Activated B cell treated with CpG ODN at 0.5 μM for 24 hours (primary cell): ENCODE measurements at regions not wholly inside any gene's neighbourhood (a gene's known extent, or its start where the extent isn't known, plus 50 kb on each side); places are given as distances from the start of the nearest gene placed in this dataset.

Source experiments
- ATAC-seq: fragments of 200-7000 bp; cut with Tn5 transposase; one replicate; pipeline ENCODE4 v1.10.0; 2021; ENCODE audit warnings: low read depth, mild to moderate bottlenecking, moderate library complexity
- CTCF ChIA-PET: fragments of 350-600 bp; sonication (Branson Sonifier 250); formaldehyde crosslinking; loops from one replicate; lab custom pipeline; 2021; ENCODE audit warnings: antibody characterized with exemption; lab: Charles Lee
- POLR2A ChIA-PET: fragments of 350-600 bp; sonication (Branson Sonifier 250); formaldehyde crosslinking; loops from one replicate; lab custom pipeline; 2021; ENCODE audit warnings: antibody characterized with exemption; lab: Charles Lee
- DNase-seq: peaks from one replicate; pipeline ENCODE4 v3.0.0; 2022
- H3K27ac Mint-ChIP-seq: one replicate; pipeline ENCODE4 v1.8.0; 2020; ENCODE audit warnings: mixed read lengths
- H3K27me3 Mint-ChIP-seq: one replicate; pipeline ENCODE4 v1.8.0; 2021; ENCODE audit warnings: mixed read lengths
- H3K36me3 Mint-ChIP-seq: one replicate; pipeline ENCODE4 v1.8.0; 2021; ENCODE audit warnings: low read depth, mixed read lengths
- H3K4me1 Mint-ChIP-seq: one replicate; pipeline ENCODE4 v1.8.0; 2021; ENCODE audit warnings: mixed read lengths
- H3K4me3 Mint-ChIP-seq: one replicate; pipeline ENCODE4 v1.8.0; 2020; ENCODE audit warnings: mild to moderate bottlenecking, mixed read lengths
- H3K9me3 Mint-ChIP-seq: one replicate; pipeline ENCODE4 v1.8.0; 2020; ENCODE audit warnings: mixed read lengths
- CTCF ChIP-seq: fragments of 200-600 bp; IDR thresholded peaks from one replicate; pipeline ENCODE4 v1.8.0; 2022; ENCODE audit warnings: antibody characterized with exemption, mild to moderate bottlenecking
- intact Hi-C: fragments of 100-400 bp; cut with micrococcal nuclease; formaldehyde crosslinking; loops from one replicate; pipeline ENCODE4 v1.15.1; 2024

DNA sequence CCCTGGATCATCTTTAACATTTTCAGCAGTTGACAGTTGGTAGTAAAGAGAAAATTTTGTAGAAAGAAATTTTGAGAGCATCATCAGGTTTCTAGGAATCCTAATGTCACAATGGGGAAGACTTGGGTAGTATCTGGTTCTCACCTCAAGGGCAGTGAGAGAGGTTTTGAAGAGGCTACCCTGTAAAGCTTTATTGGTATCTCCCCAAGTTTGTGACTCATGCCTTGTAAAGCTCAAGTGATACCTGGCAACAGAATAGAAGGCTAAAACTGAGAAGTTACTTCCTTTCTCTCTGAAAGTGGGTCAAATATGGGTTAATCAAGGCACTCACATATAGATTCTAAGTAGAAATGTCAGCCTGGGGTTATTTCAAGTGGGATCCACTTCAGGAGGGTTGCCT is 196.4 kb downstream of the SUCNR1 start:
- intact Hi-C loops, result loop anchor here (5.0 to 10.0 kb wide), 2 partner anchors 225 to 452 kb away; no protein-coding TSS in a partner anchor
- no peak for TF ChIP-seq CTCF
- DNase-seq (no peak), ATAC-seq (no peak)
- Mint-ChIP-seq H3K27ac (no peak overlapping the region), H3K27me3 (no peaks in the 10 kb centered on the region), H3K4me1 (no peaks in the 10 kb centered on the region), H3K9me3 (no peaks in the 10 kb centered on the region), H3K4me3 (no peak overlapping the region), H3K36me3 (no peaks in the 10 kb centered on the region)
- ChIA-PET CTCF (interaction anchor here (1.4 kb wide), 1 partner anchor 374 kb away, joined by 6 read pairs; no protein-coding TSS in a partner anchor), POLR2A (no interaction called here)

DNA sequence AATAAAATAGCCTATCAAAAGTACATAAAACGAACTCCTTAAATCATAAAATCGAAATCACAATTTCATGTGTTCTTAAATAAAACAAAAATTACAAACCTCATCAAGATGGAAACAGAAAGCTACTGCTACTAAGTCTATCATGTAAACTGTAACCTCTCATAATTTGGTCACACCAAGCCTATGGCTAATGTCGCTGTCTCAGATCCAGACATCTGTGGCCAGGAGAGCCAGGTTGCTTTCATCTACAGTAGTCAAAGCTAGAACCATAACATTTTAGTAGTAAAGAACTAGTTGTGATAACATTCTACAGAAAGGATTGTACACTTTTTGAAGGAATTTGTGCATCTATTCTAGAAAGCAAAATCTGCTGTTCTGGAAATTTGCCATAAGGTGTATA is 197.4 kb upstream of the MBNL1 start:
- no peak overlapping the region for H3K4me3 Mint-ChIP-seq
- intact Hi-C loops, result loop anchor here (5.0 to 10.0 kb wide), 2 partner anchors 223 to 451 kb away; no protein-coding TSS in a partner anchor
- DNase-seq, result no peak
- ChIA-PET POLR2A (no interaction called here), CTCF (interaction anchor here (0.8 to 2.3 kb wide), 11 partner anchors 105 to 503 kb away, joined by 3 to 14 read pairs (median 4); no protein-coding TSS in a partner anchor)
- H3K4me1 Mint-ChIP-seq, result no peaks in the 10 kb centered on the region
- TF ChIP-seq CTCF, result no peak
- no peak overlapping the region for H3K27ac Mint-ChIP-seq
- ATAC-seq, result no peak
- H3K27me3 Mint-ChIP-seq, result no peaks in the 10 kb centered on the region
- no peaks in the 10 kb centered on the region for H3K9me3 Mint-ChIP-seq
- no peaks in the 10 kb centered on the region for H3K36me3 Mint-ChIP-seq

DNA sequence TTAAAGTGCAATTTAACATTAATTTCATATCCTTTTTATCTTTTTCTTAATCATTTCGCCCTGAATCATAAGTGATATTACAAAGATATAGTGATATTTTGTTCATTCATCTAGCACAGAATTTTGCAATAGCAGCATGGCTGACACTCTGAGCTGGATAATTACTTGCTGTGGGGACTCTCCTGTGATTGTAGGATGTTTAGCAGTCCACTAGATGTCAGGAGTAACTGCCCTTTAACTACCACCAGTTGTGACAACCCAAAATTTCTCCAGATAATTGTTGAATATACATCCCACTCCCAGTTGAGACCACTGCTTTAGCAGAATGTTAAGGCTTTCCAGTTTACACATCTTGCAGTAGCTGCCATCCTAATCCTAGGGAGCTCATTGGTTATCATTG is 196.8 kb upstream of the MBNL1 start:
- Mint-ChIP-seq H3K36me3 (no peaks in the 10 kb centered on the region), H3K9me3 (no peaks in the 10 kb centered on the region), H3K27ac (no peak overlapping the region), H3K4me1 (no peaks in the 10 kb centered on the region), H3K4me3 (no peak overlapping the region), H3K27me3 (no peaks in the 10 kb centered on the region)
- DNase-seq (no peak), ATAC-seq (peak; percentile 66)
- intact Hi-C loops, result loop anchor here (1.0 to 10.0 kb wide), 5 partner anchors 223 to 502 kb away; no protein-coding TSS in a partner anchor
- POLR2A ChIA-PET, result no interaction called here
- TF ChIP-seq CTCF, result no peak
- CTCF ChIA-PET, result interaction anchor here (0.7 to 2.3 kb wide), 12 partner anchors 105 to 502 kb away, joined by 3 to 14 read pairs (median 4); no protein-coding TSS in a partner anchor

GRCh38 chr3:152073267-152073666 is 195.5 kb upstream of the MBNL1 start:
- no peaks in the 10 kb centered on the region for H3K27me3 Mint-ChIP-seq
- TF ChIP-seq CTCF, result no peak
- no peak overlapping the region for H3K4me3 Mint-ChIP-seq
- no peaks in the 10 kb centered on the region for H3K4me1 Mint-ChIP-seq
- intact Hi-C loops, result loop anchor here (5.0 to 10.0 kb wide), 2 partner anchors 222 to 449 kb away; no protein-coding TSS in a partner anchor
- DNase-seq (no peak), ATAC-seq (no peak)
- no peak overlapping the region for H3K27ac Mint-ChIP-seq
- H3K9me3 Mint-ChIP-seq, result no peaks in the 10 kb centered on the region
- ChIA-PET CTCF (interaction anchor here (1.2 to 2.3 kb wide), 3 partner anchors 110 to 501 kb away, joined by 5 to 13 read pairs (median 9); no protein-coding TSS in a partner anchor), POLR2A (no interaction called here)
- no peaks in the 10 kb centered on the region for H3K36me3 Mint-ChIP-seq

DNA sequence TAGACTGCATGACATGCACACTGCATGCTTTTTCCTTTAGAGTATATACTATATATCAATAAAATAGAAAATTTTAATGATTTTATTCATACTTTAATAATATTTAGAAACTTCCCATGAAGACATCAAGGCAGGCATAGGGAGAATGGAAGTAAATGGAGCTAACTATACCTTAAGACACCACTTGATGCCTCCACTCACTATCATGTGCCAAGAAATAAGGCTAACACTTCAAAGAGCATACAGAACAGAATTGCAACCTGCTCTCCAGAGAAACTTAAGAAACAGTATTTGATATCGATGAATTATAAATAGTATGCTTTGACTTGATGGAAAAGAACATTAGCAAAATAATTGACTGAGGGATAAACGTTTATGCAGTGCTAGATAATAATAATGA is 192.6 kb upstream of the MBNL1 start:
- DNase-seq, result no peak
- Mint-ChIP-seq H3K27me3 (no peaks in the 10 kb centered on the region), H3K9me3 (peaks cover 4% of the 10 kb centered on the region), H3K4me1 (no peaks in the 10 kb centered on the region), H3K27ac (no peak overlapping the region), H3K4me3 (no peak overlapping the region), H3K36me3 (no peaks in the 10 kb centered on the region)
- intact Hi-C loops, result loop anchor here (5.0 to 10.0 kb wide), 2 partner anchors 96 to 219 kb away; no protein-coding TSS in a partner anchor
- TF ChIP-seq CTCF, result no peak
- ATAC-seq, result no peak
- ChIA-PET POLR2A (no interaction called here), CTCF (no interaction called here)
